Right lobe of liver (tissue), 4 donors: ENCODE measurements at regions not wholly inside any gene's neighbourhood (a gene's known extent, or its start where the extent isn't known, plus 50 kb on each side); places are given as distances from the start of the nearest gene placed in this dataset.

ENCODE experiments used
- CTCF ChIP-seq, 4 donors: fragments of 200-600 bp in 3 of 4; fragments of 450-650 bp in 1 of 4; IDR thresholded peaks; one replicate each; pipeline versions ENCODE4 v1.5.1 to v1.8.0; 2016 to 2022; ENCODE audit warnings: antibody characterized with exemption in 4 of 4, mild to moderate bottlenecking in 2 of 4
- POLR2A ChIP-seq: fragments of 450-650 bp; IDR thresholded peaks from one replicate; pipeline ENCODE4 v1.6.1; 2017; ENCODE audit warnings: antibody characterized with exemption, mild to moderate bottlenecking
- donor health status: DM: no; HTN: no; CAD: no.
- donor health status: DM: no; HTN: no; CAD: no.
- donor health status: DM: no; HTN: yes; CAD: no.

GRCh38 chr13:54486421-54487166 is 1458.0 kb downstream of the OLFM4 start:
- no peak for TF ChIP-seq CTCF (IDR thresholded peaks at IDR 0.05)
- TF ChIP-seq POLR2A = no peak
